Keratinocyte (primary cell): ENCODE measurements at regions not wholly inside any gene's neighbourhood (a gene's known extent, or its start where the extent isn't known, plus 50 kb on each side); places are given as distances from the start of the nearest gene placed in this dataset.

Experiments used
- DNase-seq: peaks from one replicate; pipeline ENCODE4 v3.0.0-alpha.2; 2011; ENCODE audit warnings: low read depth, missing footprints, low spot score
- FAIRE-seq: peaks from 2 replicates; lab custom pipeline; 2011; peaks lifted over from hg19 to GRCh38; lab: Jason Lieb, UNC
- H2AFZ ChIP-seq: 2 replicates; pipeline ENCODE4 v1.6.0; 2012; ENCODE audit warnings: low read length, control low read depth, inconsistent platforms; ENCODE audit not compliant: control insufficient read depth
- H3K27ac ChIP-seq: 2 replicates; pipeline ENCODE4 v1.5.1; 2011; ENCODE audit warnings: low read length; ENCODE audit not compliant: control insufficient read depth, insufficient read depth
- H3K27me3 ChIP-seq: 3 replicates; pipeline ENCODE4 v1.6.0; 2011; ENCODE audit warnings: low read length; ENCODE audit not compliant: control insufficient read depth, insufficient read depth; ENCODE audit errors: extremely low read depth
- H3K36me3 ChIP-seq, 2 experiments: 2 replicates in 1 of 2; 3 replicates in 1 of 2; pipeline ENCODE4 v1.5.1; 2011; ENCODE audit warnings: low read length in 2 of 2, mild to moderate bottlenecking in 1 of 2; ENCODE audit not compliant: control insufficient read depth in 2 of 2, insufficient read depth in 2 of 2; ENCODE audit errors: extremely low read depth in 1 of 2
- H3K4me1 ChIP-seq: 3 replicates; pipeline ENCODE4 v1.5.1; 2011; ENCODE audit warnings: low read length; ENCODE audit not compliant: control insufficient read depth, insufficient read depth; ENCODE audit errors: extremely low read depth
- H3K4me2 ChIP-seq: 3 replicates; pipeline ENCODE4 v1.6.0; 2011; ENCODE audit warnings: low read depth, low read length; ENCODE audit not compliant: control insufficient read depth, insufficient read depth; ENCODE audit errors: extremely low read depth
- H3K4me3 ChIP-seq, 3 experiments: fragments of 200-600 bp in 1 of 3; sonication (generic) in 1 of 3; 2 replicates in 2 of 3; 3 replicates in 1 of 3; pipeline ENCODE4 v1.5.1; 2011 to 2016; ENCODE audit warnings: low read length in 3 of 3, mild to moderate bottlenecking in 3 of 3, control low read depth in 2 of 3, inconsistent platforms in 1 of 3, low read depth in 1 of 3, mixed read lengths in 1 of 3, mixed run types in 1 of 3, moderate library complexity in 1 of 3; ENCODE audit not compliant: control insufficient read depth in 2 of 3, insufficient read depth in 2 of 3; ENCODE audit errors: extremely low read depth in 1 of 3
- H3K79me2 ChIP-seq: 2 replicates; pipeline ENCODE4 v1.6.0; 2012; ENCODE audit warnings: low read length; ENCODE audit not compliant: control insufficient read depth, insufficient read depth
- H3K9ac ChIP-seq: 3 replicates; pipeline ENCODE4 v1.6.0; 2011; ENCODE audit warnings: low read length; ENCODE audit not compliant: control insufficient read depth, insufficient read depth; ENCODE audit errors: extremely low read depth
- H3K9me1 ChIP-seq: 3 replicates; pipeline ENCODE4 v1.6.0; 2011; ENCODE audit warnings: low read length; ENCODE audit not compliant: control insufficient read depth, insufficient read depth; ENCODE audit errors: extremely low read depth
- H3K9me3 ChIP-seq: 2 replicates; pipeline ENCODE4 v1.5.1; 2012; ENCODE audit warnings: low read depth, low read length; ENCODE audit not compliant: control insufficient read depth
- H4K20me1 ChIP-seq: 3 replicates; pipeline ENCODE4 v1.6.0; 2011; ENCODE audit warnings: low read length; ENCODE audit not compliant: control insufficient read depth, insufficient read depth; ENCODE audit errors: extremely low read depth
- CTCF ChIP-seq, 3 experiments: IDR thresholded peaks in 1 of 3; conservative IDR thresholded peaks in 1 of 3; optimal IDR thresholded peaks in 1 of 3; 2 replicates in 2 of 3; 3 replicates in 1 of 3; pipeline versions ENCODE3 to v1.5.1; 2011; ENCODE audit warnings: low read length in 3 of 3, mild to moderate bottlenecking in 3 of 3, moderate library complexity in 2 of 3, control low read depth in 1 of 3, inconsistent platforms in 1 of 3; ENCODE audit not compliant: insufficient read depth in 2 of 3; ENCODE audit errors: extremely low read depth in 1 of 3
- EZH2 ChIP-seq: IDR thresholded peaks from one replicate; pipeline ENCODE4 v1.6.1; 2012; ENCODE audit warnings: inconsistent platforms, mild to moderate bottlenecking, low read length, moderate library complexity
- dilution Hi-C: fragments of 300-500 bp; cut with MboI; formaldehyde crosslinking; loops from one replicate; pipeline ENCODE4 v1.7.0; 2020; ENCODE audit warnings: low sequenced_read_pairs; ENCODE audit not compliant: extremely low pct_ligation_motif_present

- H2AFZ ChIP-seq = no peak overlapping the region
- H3K4me2 ChIP-seq = no peak overlapping the region
- no peaks in the 10 kb centered on the region for H4K20me1 ChIP-seq
- no peak overlapping the region for H3K27ac ChIP-seq
- no peaks in the 10 kb centered on the region for H3K36me3 ChIP-seq
- TF ChIP-seq EZH2 = no peak
- no peak for TF ChIP-seq CTCF (optimal IDR thresholded peaks at IDR 0.05 in 1 of 3, IDR thresholded peaks at IDR 0.05 in 1 of 3, conservative IDR thresholded peaks at IDR 0.05 in 1 of 3; ENCODE audit: extremely low read depth in 1 of 3, insufficient read depth in 2 of 3, low read length in 3 of 3)
- no peaks in the 10 kb centered on the region for H3K27me3 ChIP-seq
- no peaks in the 10 kb centered on the region for H3K9me1 ChIP-seq
- no peaks in the 10 kb centered on the region for H3K9me3 ChIP-seq
- DNase-seq (no peak), FAIRE-seq (no peak)
- no peak overlapping the region for H3K9ac ChIP-seq
- H3K4me1 ChIP-seq = no peaks in the 10 kb centered on the region
- no peak overlapping the region for H3K4me3 ChIP-seq
- H3K79me2 ChIP-seq = no peaks in the 10 kb centered on the region
- dilution Hi-C loops = no loop called here
Observed at GRCh38 chr5:92860061-92860460, 721.0 kb downstream of the NR2F1-AS1 start.

DNA sequence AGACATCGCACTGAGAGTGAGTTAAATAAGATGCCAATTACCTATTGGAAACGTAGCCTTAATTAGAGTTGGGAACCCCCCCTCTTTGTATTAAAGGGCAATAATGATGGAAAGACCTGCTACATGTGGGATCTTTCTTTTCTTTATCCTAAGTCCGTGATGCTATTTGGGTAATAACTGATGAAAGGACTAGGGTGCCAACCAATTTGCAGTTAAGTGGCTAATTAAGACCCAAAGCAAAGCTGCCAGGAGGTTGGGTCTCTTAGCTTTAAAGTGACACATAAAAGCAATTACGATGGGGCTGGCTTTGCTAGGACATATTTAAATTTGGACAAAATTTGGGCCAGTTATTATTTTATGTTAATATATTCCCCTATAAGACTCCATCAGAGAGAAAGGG, 728.8 kb downstream of the NR2F1-AS1 start:
- Histone ChIP-seq H3K27ac (no peak overlapping the region), H3K79me2 (no peaks in the 10 kb centered on the region), H3K9ac (no peak overlapping the region), H3K36me3 (no peaks in the 10 kb centered on the region), H4K20me1 (no peaks in the 10 kb centered on the region), H3K4me3 (no peak overlapping the region), H2AFZ (no peak overlapping the region), H3K9me3 (no peaks in the 10 kb centered on the region), H3K9me1 (no peaks in the 10 kb centered on the region), H3K4me1 (no peaks in the 10 kb centered on the region), H3K27me3 (no peaks in the 10 kb centered on the region), H3K4me2 (no peak overlapping the region)
- DNase-seq (no peak), FAIRE-seq (no peak)
- dilution Hi-C loops = no loop called here
- TF ChIP-seq EZH2 = no peak
- TF ChIP-seq CTCF (optimal IDR thresholded peaks at IDR 0.05 in 1 of 3, IDR thresholded peaks at IDR 0.05 in 1 of 3, conservative IDR thresholded peaks at IDR 0.05 in 1 of 3; ENCODE audit: extremely low read depth in 1 of 3, insufficient read depth in 2 of 3, low read length in 3 of 3) = no peak
